ENCODE measurements at regions not wholly inside any gene's neighbourhood (a gene's known extent, or its start where the extent isn't known, plus 50 kb on each side); places are given as distances from the start of the nearest gene placed in this dataset.

- Histone ChIP-seq H3K27ac (no peak overlapping the region), H3K4me3 (no peak overlapping the region), H3K36me3 (no peaks in the 10 kb centered on the region), H3K9ac (ENCODE audit: low read depth in 2 of 2, low read length in 2 of 2) (no peak overlapping the region), H3K27me3 (no peaks in the 10 kb centered on the region), H3K9me3 (no peaks in the 10 kb centered on the region), H3K4me1 (no peaks in the 10 kb centered on the region)
- no peak for DNase-seq
- TF ChIP-seq CTCF (IDR thresholded peaks at IDR 0.05): no peak
- intact Hi-C loops (cut with DNase I): no loop called here
Measured at GRCh38 chr3:165897137-165897536, 59.9 kb upstream of the BCHE start.

DNA sequence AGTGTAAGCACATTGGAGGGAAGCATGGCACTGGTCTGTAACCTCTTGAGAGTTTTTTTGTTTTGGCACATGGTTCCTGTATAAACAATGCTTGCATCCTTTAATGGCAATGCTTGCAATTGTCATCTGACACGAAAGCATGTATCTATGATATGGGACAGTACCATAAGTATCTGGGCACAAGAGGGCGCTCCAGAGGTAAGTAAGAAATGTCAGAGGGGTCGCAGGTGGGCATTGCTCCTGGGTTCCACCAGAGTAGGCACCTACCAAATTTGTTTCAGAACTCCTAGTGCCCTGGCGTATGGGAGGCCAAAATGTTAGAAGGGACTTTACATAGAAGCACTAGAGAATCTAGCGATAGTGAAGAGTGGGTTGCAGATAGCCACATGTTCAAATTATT is 58.7 kb upstream of the BCHE start:
- no peaks in the 10 kb centered on the region for H3K36me3 ChIP-seq
- DNase-seq: no peak
- no peak for TF ChIP-seq CTCF (IDR thresholded peaks at IDR 0.05)
- H3K27me3 ChIP-seq: no peaks in the 10 kb centered on the region
- intact Hi-C loops (cut with DNase I): no loop called here
- H3K4me1 ChIP-seq: no peaks in the 10 kb centered on the region
- H3K9ac ChIP-seq (ENCODE audit: low read depth in 2 of 2, low read length in 2 of 2): no peak overlapping the region
- no peaks in the 10 kb centered on the region for H3K9me3 ChIP-seq
- no peak overlapping the region for H3K27ac ChIP-seq
- H3K4me3 ChIP-seq: no peak overlapping the region

DNA sequence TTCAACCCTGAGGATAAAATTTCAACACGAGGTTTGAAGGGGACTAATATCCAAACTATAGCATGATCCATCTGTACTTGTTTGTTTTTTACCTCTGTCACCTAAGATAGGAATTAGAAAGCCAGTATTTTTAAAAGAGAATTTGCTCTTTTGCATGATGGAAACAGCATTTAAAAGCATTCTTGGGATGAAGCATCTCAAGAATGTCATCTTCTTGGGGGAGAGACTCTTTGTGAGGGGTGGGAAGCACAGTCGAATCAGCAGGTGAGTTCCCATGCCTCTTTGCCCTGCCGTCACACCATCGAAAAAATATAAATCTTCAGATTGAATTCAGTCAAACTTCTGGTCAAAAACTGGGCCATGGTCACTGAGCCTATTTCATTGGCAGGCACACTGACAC is 55.3 kb upstream of the BCHE start:
- H3K27me3 ChIP-seq: no peaks in the 10 kb centered on the region
- H3K36me3 ChIP-seq: no peaks in the 10 kb centered on the region
- H3K9me3 ChIP-seq: no peaks in the 10 kb centered on the region
- no peaks in the 10 kb centered on the region for H3K4me1 ChIP-seq
- no peak overlapping the region for H3K9ac ChIP-seq (ENCODE audit: low read depth in 2 of 2, low read length in 2 of 2)
- no peak for TF ChIP-seq CTCF (IDR thresholded peaks at IDR 0.05)
- H3K27ac ChIP-seq: no peak overlapping the region
- intact Hi-C loops (cut with DNase I): no loop called here
- DNase-seq: no peak
- no peak overlapping the region for H3K4me3 ChIP-seq
